HUES64 (cell line): ENCODE measurements at regions not wholly inside any gene's neighbourhood (a gene's known extent, or its start where the extent isn't known, plus 50 kb on each side); places are given as distances from the start of the nearest gene placed in this dataset.

Experiments used
- H3K27ac ChIP-seq: 2 replicates; pipeline ENCODE4 v1.7.0; 2013; ENCODE audit warnings: low read depth, low read length, inconsistent platforms
- H3K27me3 ChIP-seq: 2 replicates; pipeline ENCODE4 v1.6.1; 2013; ENCODE audit warnings: mild to moderate bottlenecking, low read length; ENCODE audit not compliant: insufficient read depth
- H3K36me3 ChIP-seq: 2 replicates; pipeline ENCODE4 v1.6.1; 2013; ENCODE audit warnings: mild to moderate bottlenecking, low read length; ENCODE audit not compliant: insufficient read depth
- H3K4me1 ChIP-seq: 2 replicates; pipeline ENCODE4 v1.6.1; 2013; ENCODE audit warnings: mild to moderate bottlenecking, low read length, moderate library complexity; ENCODE audit not compliant: insufficient read depth
- H3K4me3 ChIP-seq: 2 replicates; pipeline ENCODE4 v1.5.1; 2013; ENCODE audit warnings: mild to moderate bottlenecking, low read length, moderate library complexity
- H3K9ac ChIP-seq: 2 replicates; pipeline ENCODE4 v1.6.1; 2013; ENCODE audit warnings: mild to moderate bottlenecking, low read depth, low read length
- H3K9me3 ChIP-seq: 2 replicates; pipeline ENCODE4 v1.6.1; 2013; ENCODE audit warnings: low read depth, low read length; ENCODE audit not compliant: insufficient read depth
- WGBS: fragments of 150-250, 120-280 bp; methylation state at CpG from one replicate; pipeline ENCODE4 v1.1.7; 2013; ENCODE audit warnings: missing lambda C conversion rate; 5-methylcytosine and 5-hydroxymethylcytosine counted together

GRCh38 chr6:62670490-62671223 is 384.6 kb upstream of the KHDRBS2 start:
- H3K36me3 ChIP-seq = no peaks in the 10 kb centered on the region
- 100% methylated on average over 1 of the region's 2 CpGs for WGBS
- no peak overlapping the region for H3K9ac ChIP-seq
- H3K27me3 ChIP-seq = no peaks in the 10 kb centered on the region
- no peaks in the 10 kb centered on the region for H3K4me1 ChIP-seq
- H3K27ac ChIP-seq = no peak overlapping the region
- no peak overlapping the region for H3K4me3 ChIP-seq
- no peaks in the 10 kb centered on the region for H3K9me3 ChIP-seq

GRCh38 chr6:62669831-62670230 is 383.8 kb upstream of the KHDRBS2 start:
- H3K27ac ChIP-seq = no peak overlapping the region
- no peaks in the 10 kb centered on the region for H3K9me3 ChIP-seq
- no peaks in the 10 kb centered on the region for H3K36me3 ChIP-seq
- no peak overlapping the region for H3K4me3 ChIP-seq
- H3K4me1 ChIP-seq = no peaks in the 10 kb centered on the region
- no peak overlapping the region for H3K9ac ChIP-seq
- no peaks in the 10 kb centered on the region for H3K27me3 ChIP-seq

- H3K9me3 ChIP-seq = peaks cover 78% of the 10 kb centered on the region
- H3K4me1 ChIP-seq = no peaks in the 10 kb centered on the region
- no peaks in the 10 kb centered on the region for H3K27me3 ChIP-seq
- H3K4me3 ChIP-seq = no peak overlapping the region
- H3K9ac ChIP-seq = no peak overlapping the region
- WGBS = 98% methylated on average over 2 of the region's 2 CpGs
- no peak overlapping the region for H3K27ac ChIP-seq
- no peaks in the 10 kb centered on the region for H3K36me3 ChIP-seq
Measured at GRCh38 chr6:62652692-62653328, 366.8 kb upstream of the KHDRBS2 start.

GRCh38 chr6:62645274-62645673 is 359.2 kb upstream of the KHDRBS2 start:
- no peaks in the 10 kb centered on the region for H3K36me3 ChIP-seq
- 85% methylated on average over 2 of the region's 2 CpGs for WGBS
- H3K4me3 ChIP-seq = no peak overlapping the region
- no peak overlapping the region for H3K27ac ChIP-seq
- H3K4me1 ChIP-seq = no peaks in the 10 kb centered on the region
- H3K27me3 ChIP-seq = no peaks in the 10 kb centered on the region
- no peak overlapping the region for H3K9ac ChIP-seq
- peaks cover 45% of the 10 kb centered on the region for H3K9me3 ChIP-seq

GRCh38 chr6:62640749-62641148 is 354.7 kb upstream of the KHDRBS2 start:
- Histone ChIP-seq H3K9ac (no peak overlapping the region), H3K36me3 (no peaks in the 10 kb centered on the region), H3K4me3 (no peak overlapping the region), H3K4me1 (no peaks in the 10 kb centered on the region), H3K27me3 (no peaks in the 10 kb centered on the region), H3K9me3 (peaks cover 24% of the 10 kb centered on the region), H3K27ac (no peak overlapping the region)
- 90% methylated on average over 2 of the region's 2 CpGs for WGBS

- Histone ChIP-seq H3K27me3 (no peaks in the 10 kb centered on the region), H3K36me3 (no peaks in the 10 kb centered on the region), H3K4me1 (peaks cover 7% of the 10 kb centered on the region), H3K4me3 (no peak overlapping the region), H3K27ac (no peak overlapping the region), H3K9me3 (no peaks in the 10 kb centered on the region), H3K9ac (no peak overlapping the region)
- 92% methylated on average over 2 of the region's 2 CpGs for WGBS
Measured at GRCh38 chr6:62626661-62627060, 340.6 kb upstream of the KHDRBS2 start.

GRCh38 chr6:62623846-62624532 is 338.0 kb upstream of the KHDRBS2 start:
- no peaks in the 10 kb centered on the region for H3K27me3 ChIP-seq
- no peak overlapping the region for H3K27ac ChIP-seq
- no peak overlapping the region for H3K9ac ChIP-seq
- H3K4me3 ChIP-seq = no peak overlapping the region
- H3K9me3 ChIP-seq = no peaks in the 10 kb centered on the region
- H3K4me1 ChIP-seq = no peaks in the 10 kb centered on the region
- H3K36me3 ChIP-seq = no peaks in the 10 kb centered on the region
- WGBS = 91% methylated on average over 1 of the region's 1 CpG

GRCh38 chr6:62615366-62616015 is 329.5 kb upstream of the KHDRBS2 start:
- Histone ChIP-seq H3K27me3 (no peaks in the 10 kb centered on the region), H3K4me3 (no peak overlapping the region), H3K4me1 (no peaks in the 10 kb centered on the region), H3K9ac (no peak overlapping the region), H3K27ac (no peak overlapping the region), H3K9me3 (peaks cover 8% of the 10 kb centered on the region; the same call in 1 of the 2 replicates), H3K36me3 (no peaks in the 10 kb centered on the region)
- WGBS = 88% methylated on average over 4 of the region's 4 CpGs

- H3K9ac ChIP-seq = no peak overlapping the region
- no peaks in the 10 kb centered on the region for H3K36me3 ChIP-seq
- H3K4me3 ChIP-seq = no peak overlapping the region
- H3K9me3 ChIP-seq = peaks cover 11% of the 10 kb centered on the region; the same call in 1 of the 2 replicates
- H3K4me1 ChIP-seq = peaks cover 6% of the 10 kb centered on the region
- H3K27me3 ChIP-seq = no peaks in the 10 kb centered on the region
- no peak overlapping the region for H3K27ac ChIP-seq
Measured at GRCh38 chr6:62614442-62614841, 328.4 kb upstream of the KHDRBS2 start.

- Histone ChIP-seq H3K36me3 (no peaks in the 10 kb centered on the region), H3K27ac (no peak overlapping the region), H3K4me3 (no peak overlapping the region), H3K9me3 (peaks cover 11% of the 10 kb centered on the region; the same call in 1 of the 2 replicates), H3K4me1 (peaks cover 8% of the 10 kb centered on the region), H3K9ac (no peak overlapping the region), H3K27me3 (no peaks in the 10 kb centered on the region)
- 77% methylated on average over 3 of the region's 3 CpGs for WGBS
Measured at GRCh38 chr6:62613928-62614327, 327.9 kb upstream of the KHDRBS2 start.

GRCh38 chr6:62612471-62612870 is 326.4 kb upstream of the KHDRBS2 start:
- no peak overlapping the region for H3K4me3 ChIP-seq
- H3K27me3 ChIP-seq = no peaks in the 10 kb centered on the region
- H3K9me3 ChIP-seq = peaks cover 11% of the 10 kb centered on the region; the same call in 1 of the 2 replicates
- peaks cover 10% of the 10 kb centered on the region for H3K4me1 ChIP-seq
- no peak overlapping the region for H3K9ac ChIP-seq
- H3K27ac ChIP-seq = no peak overlapping the region
- WGBS = 94% methylated on average over 3 of the region's 3 CpGs
- H3K36me3 ChIP-seq = no peaks in the 10 kb centered on the region
